HCT116 (cell line): ENCODE measurements at regions not wholly inside any gene's neighbourhood (a gene's known extent, or its start where the extent isn't known, plus 50 kb on each side); places are given as distances from the start of the nearest gene placed in this dataset.
A peak's percentile ranks its signal among the peaks of the same experiment; 100 is the strongest.

Experiments used
- ATAC-seq: fragments of 200-7000 bp; cut with Tn5 transposase; 2 replicates; pipeline ENCODE4 v1.9.1; 2020; ENCODE audit warnings: mild to moderate bottlenecking, moderate library complexity
- BruUV-seq: library from RNA; stranded (reverse); fragments of 400-500 nt; replicated peaks from 2 replicates; lab custom pipeline; 2021; lab: Mats Ljungman, UMichigan
- CTCF ChIA-PET: fragments of 300-600 bp; sonication (Branson Sonifier 250); formaldehyde crosslinking; loops from one replicate; lab custom pipeline; 2021; ENCODE audit warnings: antibody characterized with exemption; lab: Charles Lee
- POLR2A ChIA-PET: fragments of 300-600, 350-600 bp; sonication (Branson Sonifier 250); formaldehyde crosslinking; loops from one replicate; lab custom pipeline; 2021; ENCODE audit warnings: antibody characterized with exemption; lab: Charles Lee
- RAD21 ChIA-PET, 2 experiments: fragments of 300-600 bp; sonication (Branson Sonifier 250); formaldehyde crosslinking; loops; one replicate each; lab custom pipeline; 2023; ENCODE audit warnings: low total read pairs in 2 of 2; ENCODE audit not compliant: uncharacterized antibody in 2 of 2, unreplicated experiment in 2 of 2, low non-redundant PET in 1 of 2; lab: Charles Lee
- DNase-seq: peaks from one replicate; pipeline ENCODE4 v3.0.0-alpha.2; 2010; ENCODE audit warnings: low read depth, low spot score
- H2AFZ ChIP-seq: fragments of 200-600 bp; shearing (Covaris generic), sonication (generic); 2 replicates; pipeline ENCODE4 v1.6.1; 2017; ENCODE audit warnings: low read depth, mixed run types, mixed read lengths, antibody characterized with exemption, low read length; ENCODE audit not compliant: poor library complexity, severe bottlenecking
- H3K27ac ChIP-seq: 2 replicates; pipeline ENCODE4 v1.5.1; 2012; ENCODE audit warnings: low read depth, low read length
- H3K27me3 ChIP-seq: fragments of 200-600 bp; sonication (generic); 2 replicates; pipeline ENCODE4 v1.6.1; 2016; ENCODE audit warnings: mixed run types, low read length, mixed read lengths; ENCODE audit not compliant: insufficient read depth
- H3K36me3 ChIP-seq, 2 experiments: fragments of 200-500 bp in 1 of 2; fragments of 200-600 bp in 1 of 2; sonication (Bioruptor generic) in 1 of 2; sonication (generic) in 1 of 2; 2 replicates each; pipeline versions ENCODE4 v1.5.1 to v1.6.1; 2014 to 2016; ENCODE audit warnings: low read length in 2 of 2, inconsistent platforms in 1 of 2, mixed read lengths in 1 of 2, mixed run types in 1 of 2; ENCODE audit not compliant: insufficient read depth in 2 of 2, control insufficient read depth in 1 of 2
- H3K4me1 ChIP-seq, 2 experiments: fragments of 200-600 bp in 1 of 2; sonication (generic) in 1 of 2; 2 replicates each; pipeline versions ENCODE4 v1.5.1 to v1.6.1; 2012 to 2017; ENCODE audit warnings: low read length in 2 of 2, inconsistent platforms in 1 of 2, mild to moderate bottlenecking in 1 of 2, mixed read lengths in 1 of 2, mixed run types in 1 of 2, moderate library complexity in 1 of 2; ENCODE audit not compliant: insufficient read depth in 2 of 2, control insufficient read depth in 1 of 2
- H3K4me2 ChIP-seq: fragments of 200-600 bp; sonication (generic); 2 replicates; pipeline ENCODE4 v1.6.1; 2017; ENCODE audit warnings: mixed run types, low read length, mixed read lengths
- H3K4me3 ChIP-seq, 2 experiments: fragments of 200-600 bp in 1 of 2; sonication (generic) in 1 of 2; replicated peaks in 1 of 2; 2 replicates each; pipeline ENCODE4 v1.5.1; 2011 to 2016; ENCODE audit warnings: low read length in 2 of 2, control low read depth in 1 of 2, low read depth in 1 of 2, mild to moderate bottlenecking in 1 of 2, mixed read lengths in 1 of 2, mixed run types in 1 of 2
- H3K79me2 ChIP-seq: fragments of 200-600 bp; sonication (generic); 2 replicates; pipeline ENCODE4 v1.6.1; 2017; ENCODE audit warnings: mild to moderate bottlenecking, mixed run types, low read length, moderate library complexity, mixed read lengths; ENCODE audit not compliant: insufficient read depth
- H3K9ac ChIP-seq: fragments of 200-600 bp; sonication (generic); 2 replicates; pipeline ENCODE4 v1.6.1; 2016; ENCODE audit warnings: low read length, mixed read lengths
- H3K9me2 ChIP-seq: fragments of 200-600 bp; sonication (generic), shearing (Covaris generic); 2 replicates; pipeline ENCODE4 v1.6.1; 2017; ENCODE audit warnings: mixed run types, mild to moderate bottlenecking, moderate library complexity; ENCODE audit not compliant: insufficient read depth
- H3K9me3 ChIP-seq, 2 experiments: fragments of 200-500 bp in 1 of 2; fragments of 200-600 bp in 1 of 2; sonication (Bioruptor generic) in 1 of 2; sonication (generic) in 1 of 2; 2 replicates each; pipeline ENCODE4 v1.6.1; 2014 to 2017; ENCODE audit warnings: low read length in 2 of 2, mixed read lengths in 2 of 2, inconsistent platforms in 1 of 2, low read depth in 1 of 2, mild to moderate bottlenecking in 1 of 2, mixed run types in 1 of 2, moderate library complexity in 1 of 2; ENCODE audit not compliant: control insufficient read depth in 1 of 2, insufficient read depth in 1 of 2
- H4K20me1 ChIP-seq: fragments of 200-600 bp; sonication (generic), shearing (Covaris generic); 2 replicates; pipeline ENCODE4 v1.6.1; 2017; ENCODE audit warnings: mixed run types, mild to moderate bottlenecking, moderate library complexity; ENCODE audit not compliant: insufficient read depth
- ATF3 ChIP-seq: IDR thresholded peaks from 2 replicates; pipeline ENCODE4 v1.6.1; 2012
- CBX3 ChIP-seq: IDR thresholded peaks from 2 replicates; pipeline ENCODE4 v1.6.1; 2012; ENCODE audit warnings: low read depth
- CEBPB ChIP-seq: IDR thresholded peaks from 2 replicates; pipeline ENCODE4 v1.6.1; 2012; ENCODE audit warnings: low read depth
- EGR1 ChIP-seq: IDR thresholded peaks from 2 replicates; pipeline ENCODE4 v1.6.1; 2012; ENCODE audit warnings: low read depth
- EZH2phosphoT487 ChIP-seq: fragments of 200-600 bp; IDR thresholded peaks from 2 replicates; pipeline ENCODE4 v1.6.1; 2018; ENCODE audit warnings: antibody characterized with exemption, borderline replicate concordance
- FOSL1 ChIP-seq: IDR thresholded peaks from 2 replicates; pipeline ENCODE4 v1.6.1; 2012; ENCODE audit warnings: low read depth
- MAX ChIP-seq: IDR thresholded peaks from 2 replicates; pipeline ENCODE4 v1.6.1; 2012
- POLR2A ChIP-seq: IDR thresholded peaks from 2 replicates; pipeline ENCODE4 v1.7.0; 2011; ENCODE audit warnings: borderline replicate concordance; ENCODE audit not compliant: insufficient read depth, insufficient read length; ENCODE audit errors: extremely low read depth
- RAD21 ChIP-seq: IDR thresholded peaks from 2 replicates; pipeline ENCODE4 v1.6.1; 2012; ENCODE audit warnings: low read depth, mild to moderate bottlenecking
- REST ChIP-seq: IDR thresholded peaks from 2 replicates; pipeline ENCODE4 v1.6.1; 2012; ENCODE audit warnings: low read depth
- SIN3A ChIP-seq: IDR thresholded peaks from 2 replicates; pipeline ENCODE4 v1.6.1; 2012; ENCODE audit warnings: low read depth
- SP1 ChIP-seq: IDR thresholded peaks from 2 replicates; pipeline ENCODE4 v1.6.1; 2012; ENCODE audit warnings: low read depth
- ZNF274 ChIP-seq: fragments of 200-500 bp; sonication (Bioruptor generic); IDR thresholded peaks from 2 replicates; pipeline ENCODE4 v1.6.1; 2014; ENCODE audit warnings: mild to moderate bottlenecking, low read depth, low read length, inconsistent platforms
- intact Hi-C: fragments of 100-400 bp; cut with micrococcal nuclease; formaldehyde crosslinking; loops from 2 replicates; pipeline ENCODE4 v1.10.0; 2022

- H4K20me1 ChIP-seq = no peaks in the 10 kb centered on the region
- TF ChIP-seq SIN3A (no peak), EZH2phosphoT487 (no peak), EGR1 (no peak), REST (no peak)
- CTCF ChIA-PET = no interaction called here
- H3K4me3 ChIP-seq = no peak overlapping the region
- no peaks in the 10 kb centered on the region for H3K36me3 ChIP-seq
- H3K27me3 ChIP-seq = no peaks in the 10 kb centered on the region
- no peak overlapping the region for H3K9ac ChIP-seq
- no peak overlapping the region for H2AFZ ChIP-seq
- H3K27ac ChIP-seq = no peak overlapping the region
- H3K4me1 ChIP-seq = peaks cover 14 to 21% of the 10 kb centered on the region in 2 experiments
- no peaks in the 10 kb centered on the region for H3K79me2 ChIP-seq
- RAD21 ChIA-PET = no interaction called here
- H3K9me3 ChIP-seq = no peaks in the 10 kb centered on the region
- POLR2A ChIA-PET = no interaction called here
- intact Hi-C loops = no loop called here
- no TSS peak for BruUV-seq
- ATAC-seq (no peak), DNase-seq (no peak)
- no peak overlapping the region for H3K4me2 ChIP-seq
- no peaks in the 10 kb centered on the region for H3K9me2 ChIP-seq
These were observed 197.7 kb downstream of the PLK2 start for GRCh38 chr5:58262226-58262625.

GRCh38 chr5:58261605-58262004 is 198.3 kb downstream of the PLK2 start:
- Histone ChIP-seq H3K9me2 (no peaks in the 10 kb centered on the region), H2AFZ (peak overlapping the region; percentile 27), H3K27me3 (no peaks in the 10 kb centered on the region), H3K4me3 (no peak overlapping the region), H3K4me1 (peaks cover 14 to 21% of the 10 kb centered on the region in 2 experiments), H3K9ac (no peak overlapping the region)
- TF ChIP-seq FOSL1 = no peak
- no peak for TF ChIP-seq EGR1
- no peak for TF ChIP-seq RAD21
- TF ChIP-seq POLR2A = no peak
- no peak for TF ChIP-seq ZNF274
- TF ChIP-seq MAX = no peak
- no peak for TF ChIP-seq SP1
- TF ChIP-seq ATF3 = no peak
- no peak for TF ChIP-seq CEBPB
- no peak for TF ChIP-seq CBX3
- TF ChIP-seq, all 23 proteins: peak for 0
- ChIA-PET RAD21 (no interaction called here), CTCF (no interaction called here), POLR2A (no interaction called here)
- DNase-seq = no peak
- Histone ChIP-seq H4K20me1 (no peaks in the 10 kb centered on the region), H3K79me2 (no peaks in the 10 kb centered on the region), H3K27ac (no peak overlapping the region), H3K9me3 (no peaks in the 10 kb centered on the region), H3K4me2 (no peak overlapping the region), H3K36me3 (no peaks in the 10 kb centered on the region)
- ATAC-seq = no peak
- intact Hi-C loops = no loop called here
- BruUV-seq = no TSS peak
